HL-60 (cell line): ENCODE measurements at regions not wholly inside any gene's neighbourhood (a gene's known extent, or its start where the extent isn't known, plus 50 kb on each side); places are given as distances from the start of the nearest gene placed in this dataset.
"Not testable (repeated sequence)": the region's sequence is repeated elsewhere in the genome, so short reads cannot be mapped to it uniquely, and the experiment has no call there.

ENCODE experiments used
- DNase-seq, 2 experiments: peaks; one replicate each; pipeline ENCODE4 v3.0.0-alpha.2; 2010 to 2020; ENCODE audit warnings: low read depth in 1 of 2, low spot score in 1 of 2
- H3K27ac ChIP-seq: fragments of 250-450 bp; sonication (Bioruptor Pico); replicated peaks from 2 replicates; pipeline ENCODE4 v1.5.1; 2020; ENCODE audit warnings: mild to moderate bottlenecking, moderate library complexity
- H3K27me3 ChIP-seq: fragments of 250-450 bp; sonication (Bioruptor Pico); 2 replicates; pipeline ENCODE4 v1.5.1; 2021; ENCODE audit warnings: mild to moderate bottlenecking, moderate library complexity; ENCODE audit not compliant: insufficient read depth, poor library complexity, severe bottlenecking
- H3K4me3 ChIP-seq: replicated peaks from 2 replicates; pipeline ENCODE4 v1.5.1; 2011; ENCODE audit warnings: mild to moderate bottlenecking, control low read depth, low read length; ENCODE audit not compliant: insufficient read depth
- GABPA ChIP-seq: IDR thresholded peaks from 2 replicates; pipeline ENCODE4 v1.6.1; 2012; ENCODE audit warnings: low read depth
- POLR2AphosphoS5 ChIP-seq: IDR thresholded peaks from 2 replicates; pipeline ENCODE4 v1.6.1; 2012; ENCODE audit warnings: low read depth
- REST ChIP-seq: IDR thresholded peaks from 2 replicates; pipeline ENCODE4 v1.6.1; 2012; ENCODE audit warnings: low read depth; ENCODE audit not compliant: insufficient replicate concordance
- SPI1 ChIP-seq: IDR thresholded peaks from 2 replicates; pipeline ENCODE4 v1.6.1; 2012; ENCODE audit warnings: low read depth, mild to moderate bottlenecking, borderline replicate concordance
- TF ChIP-seq, protein P1 (sequence below): IDR thresholded peaks from one replicate; pipeline ENCODE4 v1.5.1; 2011; ENCODE audit warnings: low read length, control low read depth, inconsistent platforms; ENCODE audit not compliant: insufficient read depth

DNA sequence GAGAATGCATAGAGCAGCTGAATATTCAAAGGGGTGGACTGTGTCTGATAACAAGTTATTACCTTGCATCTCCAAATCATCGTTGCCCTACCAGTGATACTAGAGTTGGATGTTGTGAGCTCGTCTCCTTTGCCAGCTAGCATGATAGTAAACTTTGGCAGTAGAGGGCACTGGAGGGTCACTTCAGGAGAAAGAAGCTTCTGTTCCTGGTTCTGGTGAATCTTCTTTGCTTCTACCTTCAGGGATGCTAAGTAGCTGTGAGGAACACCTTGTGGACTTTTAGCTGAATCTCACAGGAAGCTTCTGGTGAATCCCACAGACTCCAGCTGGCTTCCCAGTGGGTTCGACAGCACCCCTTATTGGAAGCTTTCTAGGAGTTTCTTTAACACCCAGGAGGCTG is 626.6 kb upstream of the SGCD start:
- no peak overlapping the region for H3K27ac ChIP-seq
- no peak for TF ChIP-seq REST
- TF ChIP-seq POLR2AphosphoS5, result no peak
- TF ChIP-seq GABPA, result no peak
- no peak for TF ChIP-seq SPI1
- TF ChIP-seq, protein P1, sequence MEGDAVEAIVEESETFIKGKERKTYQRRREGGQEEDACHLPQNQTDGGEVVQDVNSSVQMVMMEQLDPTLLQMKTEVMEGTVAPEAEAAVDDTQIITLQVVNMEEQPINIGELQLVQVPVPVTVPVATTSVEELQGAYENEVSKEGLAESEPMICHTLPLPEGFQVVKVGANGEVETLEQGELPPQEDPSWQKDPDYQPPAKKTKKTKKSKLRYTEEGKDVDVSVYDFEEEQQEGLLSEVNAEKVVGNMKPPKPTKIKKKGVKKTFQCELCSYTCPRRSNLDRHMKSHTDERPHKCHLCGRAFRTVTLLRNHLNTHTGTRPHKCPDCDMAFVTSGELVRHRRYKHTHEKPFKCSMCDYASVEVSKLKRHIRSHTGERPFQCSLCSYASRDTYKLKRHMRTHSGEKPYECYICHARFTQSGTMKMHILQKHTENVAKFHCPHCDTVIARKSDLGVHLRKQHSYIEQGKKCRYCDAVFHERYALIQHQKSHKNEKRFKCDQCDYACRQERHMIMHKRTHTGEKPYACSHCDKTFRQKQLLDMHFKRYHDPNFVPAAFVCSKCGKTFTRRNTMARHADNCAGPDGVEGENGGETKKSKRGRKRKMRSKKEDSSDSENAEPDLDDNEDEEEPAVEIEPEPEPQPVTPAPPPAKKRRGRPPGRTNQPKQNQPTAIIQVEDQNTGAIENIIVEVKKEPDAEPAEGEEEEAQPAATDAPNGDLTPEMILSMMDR, result no peak
- no peaks in the 10 kb centered on the region for H3K27me3 ChIP-seq
- H3K4me3 ChIP-seq, result no peak overlapping the region
- DNase-seq, result peak in 1 of 2 experiments; percentile 16

GRCh38 chr5:155711882-155712281 is 615.1 kb upstream of the SGCD start:
- TF ChIP-seq SPI1 (peak; percentile 88), GABPA (0 out of 2 replicates have a peak, but pooled peaks have one; percentile 11)
- TF ChIP-seq, protein P1, result no peak
- H3K27ac ChIP-seq, result peak overlapping the region; percentile 59
- DNase-seq, result peak; percentile 29 to 61

DNA sequence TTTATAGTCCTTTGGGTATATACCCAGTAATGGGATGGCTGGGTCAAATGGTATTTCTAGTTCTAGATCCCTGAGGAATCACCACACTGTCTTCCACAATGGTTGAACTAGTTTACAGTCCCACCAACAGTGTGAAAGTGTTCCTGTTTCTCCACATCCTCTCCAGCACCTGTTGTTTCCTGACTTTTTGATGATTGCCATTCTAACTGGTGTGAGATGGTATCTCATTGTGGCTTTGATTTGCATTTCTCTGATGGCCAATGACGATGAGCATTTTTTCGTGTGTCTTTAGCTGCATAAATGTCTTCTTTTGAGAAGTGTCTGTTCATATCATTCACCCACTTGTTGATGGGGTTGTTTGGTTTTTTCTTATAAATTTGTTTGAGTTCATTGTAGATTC is 612.5 kb upstream of the SGCD start:
- H3K27me3 ChIP-seq, H3K27ac ChIP-seq, H3K4me3 ChIP-seq, DNase-seq: not testable (repeated sequence)

More at GRCh38 chr5:155711882-155712281, 615.1 kb upstream of the SGCD start:
- H3K4me3 ChIP-seq, result no peak overlapping the region
- H3K27me3 ChIP-seq, result no peaks in the 10 kb centered on the region

- H3K27ac ChIP-seq, result no peak overlapping the region
- TF ChIP-seq GABPA (no peak), POLR2AphosphoS5 (no peak), REST (peak; percentile 96), SPI1 (no peak)
- TF ChIP-seq, protein P1, result no peak
- no peak overlapping the region for H3K4me3 ChIP-seq
- H3K27me3 ChIP-seq, result peaks cover 27% of the 10 kb centered on the region
- no peak for DNase-seq
Measured at GRCh38 chr5:155726267-155726666, 600.7 kb upstream of the SGCD start.
